Suppressor macrophage (primary cell): ENCODE measurements at regions not wholly inside any gene's neighbourhood (a gene's known extent, or its start where the extent isn't known, plus 50 kb on each side); places are given as distances from the start of the nearest gene placed in this dataset.

Experiments
- DNase-seq, 4 experiments: peaks; one replicate each; pipeline ENCODE4 v3.0.0-alpha.2; 2020 to 2022

DNA sequence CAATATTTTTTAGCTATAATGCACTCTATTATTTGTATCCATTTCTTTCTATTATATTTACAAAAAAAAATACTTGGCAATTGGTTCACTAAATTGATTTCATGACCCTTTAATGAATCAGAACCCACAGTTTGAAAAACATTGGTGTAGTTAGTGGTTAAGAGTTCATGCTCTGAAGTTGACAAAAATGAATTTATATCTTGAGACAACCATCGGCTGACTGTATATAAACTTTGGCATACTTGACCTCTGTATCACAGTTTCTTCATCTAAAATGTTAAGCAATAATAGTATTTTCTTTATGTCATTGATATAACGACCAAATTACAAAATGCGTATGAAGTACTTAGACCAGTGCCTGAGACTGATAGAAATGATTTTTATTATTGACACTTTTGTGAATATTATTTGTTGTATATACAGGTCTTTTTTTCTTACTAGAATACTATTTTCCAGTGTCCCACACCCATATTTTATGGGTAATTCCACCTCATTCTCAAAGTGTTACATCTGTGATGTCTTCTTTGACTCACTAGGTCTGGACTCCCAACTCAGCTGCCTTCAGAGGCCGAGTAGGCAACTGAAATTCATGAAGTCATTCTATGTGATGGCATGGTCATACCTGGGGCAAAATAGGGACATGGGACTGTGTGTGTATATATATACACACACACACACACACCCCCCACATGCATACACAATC, 459.2 kb downstream of the RFPL4B start:
- no peak for DNase-seq

DNA sequence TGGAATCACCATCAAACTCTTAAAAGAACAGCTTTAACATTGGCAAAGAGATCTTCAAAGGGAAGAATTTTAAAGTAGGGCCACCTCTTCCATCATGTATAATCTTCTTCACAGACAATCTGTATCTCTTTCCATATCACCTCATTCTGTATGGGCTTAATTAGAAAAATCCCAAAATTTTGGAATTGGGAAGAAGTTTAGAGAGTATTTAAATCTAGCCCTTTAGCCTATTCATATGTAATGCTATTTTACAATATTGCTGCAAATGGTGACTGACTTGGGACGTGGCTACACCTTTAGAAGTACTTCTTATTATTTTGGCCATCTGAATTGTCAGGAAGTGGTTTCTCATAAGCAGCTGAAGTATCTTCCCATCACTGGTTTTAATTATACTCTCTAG, 474.3 kb downstream of the RFPL4B start:
- no peak for DNase-seq

DNA sequence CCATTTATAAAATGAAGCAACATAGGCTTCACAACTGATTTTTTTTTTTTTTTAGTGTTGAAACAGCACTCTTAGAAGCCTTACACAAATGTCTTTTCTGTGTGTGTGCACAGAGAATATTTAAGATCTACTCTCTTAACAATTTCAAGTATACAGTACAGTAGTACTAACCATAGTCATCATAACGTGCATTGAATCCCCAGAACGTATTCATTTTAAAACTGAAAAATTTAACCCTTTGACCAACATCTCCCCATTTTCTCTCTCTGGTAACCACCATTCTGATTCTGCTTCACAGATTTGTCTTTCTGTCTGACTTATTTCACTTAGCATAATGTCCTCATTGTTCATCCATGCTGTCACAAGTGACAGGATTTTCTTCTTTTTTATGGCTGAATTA, 475.6 kb downstream of the RFPL4B start:
- DNase-seq: no peak

DNA sequence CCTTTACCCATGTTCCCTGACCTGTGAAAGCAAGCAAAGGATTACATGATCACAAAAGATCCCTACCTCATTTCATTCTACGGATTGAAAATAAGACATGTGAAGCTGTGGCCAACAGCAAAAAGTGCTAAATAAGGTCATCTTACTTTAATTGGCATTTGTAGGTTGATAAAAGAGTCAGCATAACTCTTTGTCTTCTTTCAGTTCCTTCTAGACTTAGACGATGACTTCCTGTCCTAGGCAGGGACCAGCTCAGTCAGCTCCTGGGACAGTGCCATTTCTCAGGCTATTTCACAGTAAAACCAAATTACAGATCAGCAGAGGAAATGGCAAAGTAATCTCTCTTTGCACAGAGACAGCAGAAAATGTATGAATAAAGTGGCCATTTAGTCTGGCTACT, 480.7 kb downstream of the RFPL4B start:
- peak; percentile 56 to 83 (median 70) for DNase-seq

DNA sequence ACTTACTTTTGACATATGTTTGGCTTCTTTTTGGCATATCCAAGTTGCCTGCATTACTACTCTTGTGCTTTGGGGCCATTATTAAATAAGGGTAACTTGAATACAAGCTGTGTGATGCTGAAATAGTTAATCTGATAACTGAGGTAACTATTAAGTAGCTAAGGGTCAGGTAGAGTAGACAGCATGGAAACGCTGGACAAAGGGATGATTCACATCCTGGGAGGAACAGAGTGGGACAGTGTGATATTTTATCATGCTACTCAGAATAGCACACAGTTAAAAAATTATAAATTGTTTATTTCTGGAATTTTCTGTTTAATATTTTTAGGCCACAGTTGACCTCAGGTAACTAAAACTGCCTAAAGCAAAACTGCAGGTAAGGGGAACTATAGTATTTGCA, 483.9 kb downstream of the RFPL4B start:
- no peak for DNase-seq

DNA sequence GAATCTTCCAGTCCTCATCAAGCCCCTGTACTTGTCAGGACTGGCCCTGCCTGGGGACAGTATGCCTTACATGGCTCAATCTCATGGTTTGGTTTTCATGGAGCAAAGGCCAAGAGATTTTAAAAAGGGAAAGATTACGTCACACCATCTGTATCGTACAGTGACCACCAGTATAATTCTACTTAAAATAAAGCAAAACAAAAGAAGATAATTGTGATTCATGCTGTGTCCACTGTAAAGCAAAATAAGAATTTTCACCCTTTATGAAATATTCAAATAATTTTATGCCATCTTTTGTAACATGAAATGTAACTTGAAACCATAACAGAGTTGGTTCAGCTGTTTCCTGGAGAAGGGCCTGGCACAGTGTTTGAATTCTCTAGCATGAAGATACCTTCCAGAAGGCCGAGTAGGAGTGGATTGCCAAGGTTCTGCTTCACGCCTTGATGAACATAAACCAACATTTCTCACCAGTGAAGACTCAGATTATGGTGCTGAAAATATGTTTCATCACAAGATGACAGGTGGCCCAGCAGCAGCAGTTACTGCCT, 486.5 kb downstream of the RFPL4B start:
- DNase-seq: no peak

DNA sequence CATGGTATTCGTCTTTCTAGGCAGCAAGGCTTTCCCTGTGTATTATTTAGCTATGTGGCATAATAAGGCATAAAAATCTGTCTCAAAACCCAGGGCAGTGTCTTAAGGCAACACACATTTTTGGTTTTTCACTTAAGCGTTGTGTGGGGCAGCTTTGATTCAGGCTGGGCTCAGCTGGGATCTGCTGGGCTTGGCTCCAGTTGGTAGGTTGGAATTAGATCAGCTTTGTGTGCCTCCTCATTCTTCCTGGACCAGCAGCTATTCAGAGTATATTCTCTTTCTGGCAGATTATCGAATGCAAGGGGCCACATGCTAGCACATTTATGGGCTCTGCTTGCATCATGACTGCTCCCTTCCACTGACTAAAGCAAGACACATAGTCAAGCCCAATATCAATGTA, 487.9 kb downstream of the RFPL4B start:
- DNase-seq: no peak

DNA sequence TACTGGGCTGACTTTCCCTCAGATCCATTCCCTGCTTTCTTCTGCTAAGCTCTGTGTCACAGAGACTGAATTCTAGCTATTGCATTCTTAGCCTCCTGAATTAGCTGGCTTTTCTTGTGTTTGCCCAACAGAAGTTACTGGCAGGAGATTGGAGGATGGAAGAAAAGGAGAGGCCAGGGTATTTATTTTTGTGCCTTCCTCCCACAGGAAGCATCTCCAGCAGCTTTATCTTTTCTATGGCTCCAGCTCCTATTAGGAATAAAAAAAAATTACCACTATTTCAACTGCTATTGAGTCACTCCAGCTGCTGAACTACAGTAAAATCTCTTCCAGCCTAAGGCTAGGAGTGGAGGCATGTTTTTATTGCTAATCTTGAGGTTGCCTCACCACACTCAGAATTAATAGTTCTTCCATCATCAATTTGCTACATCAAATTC, 492.4 kb downstream of the RFPL4B start:
- no peak for DNase-seq

DNA sequence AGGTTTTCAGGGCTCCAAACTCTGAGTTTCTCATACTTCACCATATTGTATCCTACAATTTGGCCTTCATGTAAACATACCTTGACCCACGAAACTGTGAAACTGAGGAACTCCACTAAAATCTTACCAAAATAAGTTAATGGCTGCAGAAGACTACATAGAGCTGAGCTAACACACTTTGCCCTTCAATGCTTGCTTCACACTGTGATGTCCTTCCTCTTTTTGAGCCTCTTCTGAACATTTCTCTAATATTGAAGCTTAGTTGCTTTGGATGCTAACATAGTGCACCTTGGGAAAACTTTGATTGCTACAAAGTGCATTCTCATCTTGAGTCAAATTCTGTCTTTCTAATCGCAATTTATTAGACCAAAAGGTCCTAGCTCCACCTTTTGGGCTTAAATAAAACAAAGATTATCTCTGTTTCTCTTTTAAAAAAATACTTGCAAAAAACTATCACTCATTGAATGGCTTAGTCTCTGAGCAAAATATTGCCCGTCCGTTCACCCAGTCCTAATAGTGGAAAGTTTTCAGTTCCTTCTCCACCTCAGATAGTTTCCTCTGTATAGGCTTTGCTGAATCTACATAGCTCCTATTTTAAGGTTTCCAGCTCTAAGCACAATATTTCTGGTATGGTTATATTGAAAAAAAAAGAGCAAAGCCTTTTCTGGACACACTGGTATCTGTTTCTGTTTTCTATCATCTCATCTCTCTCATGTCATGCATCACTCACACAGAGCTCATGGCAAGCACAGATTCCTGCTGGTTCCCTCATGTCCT, 494.6 kb downstream of the RFPL4B start:
- peak in 2 of 4 experiments; percentile 2 to 29 for DNase-seq

DNA sequence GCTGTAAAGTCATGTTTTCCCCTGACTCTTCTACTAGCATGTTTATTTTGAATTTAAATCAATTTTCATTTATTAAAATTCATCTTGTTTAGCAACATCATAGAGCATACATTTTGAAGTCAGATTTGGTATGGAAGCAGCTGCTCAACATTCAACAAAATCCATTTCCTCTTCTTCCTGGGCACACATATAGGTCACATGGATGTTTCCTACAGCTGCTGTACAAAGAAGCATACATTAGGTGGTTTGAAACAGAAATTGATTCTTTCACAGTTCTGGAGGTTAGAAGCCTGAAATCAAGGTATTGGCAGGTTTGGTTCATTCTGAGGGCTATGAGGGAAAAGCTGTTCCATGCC, 495.2 kb downstream of the RFPL4B start:
- no peak for DNase-seq

DNA sequence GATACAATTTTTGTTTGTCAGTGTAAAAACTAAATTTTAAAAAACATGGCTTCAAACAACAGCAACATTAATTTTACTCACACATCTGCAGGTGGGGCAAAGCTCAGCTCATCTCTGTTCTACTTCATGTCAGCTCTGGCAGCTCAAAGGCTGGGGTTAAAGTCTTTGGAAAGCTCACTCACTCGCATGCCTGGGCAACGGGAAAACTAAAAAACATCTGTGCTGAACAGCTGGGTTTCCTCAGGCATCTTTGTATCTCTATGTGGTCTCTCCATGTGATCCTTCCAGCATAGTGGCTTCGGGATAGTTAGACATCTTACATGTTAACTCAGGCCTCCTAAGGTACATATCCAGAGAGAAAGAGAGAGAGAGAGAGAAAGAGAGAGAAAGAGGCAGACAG, 499.6 kb downstream of the RFPL4B start:
- DNase-seq: no peak

DNA sequence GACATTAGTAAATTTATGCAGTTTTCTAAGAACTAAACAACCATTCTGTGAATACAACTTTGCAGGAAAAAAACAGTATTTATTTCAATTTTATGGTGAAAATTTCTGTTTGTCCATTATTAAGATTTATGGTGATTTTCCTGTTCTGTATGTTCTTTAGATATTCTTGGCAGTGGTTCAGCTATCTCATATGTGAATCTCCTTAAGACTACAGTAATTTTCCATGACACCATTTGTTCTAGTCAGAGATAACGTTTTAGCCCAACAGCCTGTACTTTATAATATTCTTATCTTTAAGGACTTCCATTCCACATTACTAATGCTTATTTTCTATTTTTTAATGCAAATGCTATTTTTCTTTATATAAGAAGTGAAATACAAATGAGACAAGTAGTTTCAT, 504.0 kb downstream of the RFPL4B start:
- no peak for DNase-seq

DNA sequence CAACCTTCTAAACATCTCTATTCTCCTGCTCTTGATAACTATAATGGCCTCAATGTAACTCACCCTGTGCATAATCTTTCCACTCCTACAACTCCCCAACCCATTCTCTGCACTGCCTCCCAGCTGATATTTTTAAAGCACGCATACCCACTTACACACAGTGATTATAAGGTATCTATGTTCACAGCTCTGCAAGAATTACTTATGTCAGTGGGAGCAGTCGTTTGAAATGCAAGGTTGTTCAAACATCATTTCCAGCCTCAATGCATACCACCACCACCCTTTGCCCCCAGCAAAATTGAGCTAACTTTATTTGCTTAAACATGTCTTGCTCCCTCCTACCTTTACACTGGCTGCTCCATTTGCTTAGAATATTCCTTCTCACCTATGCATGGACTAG, 506.0 kb downstream of the RFPL4B start:
- no peak for DNase-seq

DNA sequence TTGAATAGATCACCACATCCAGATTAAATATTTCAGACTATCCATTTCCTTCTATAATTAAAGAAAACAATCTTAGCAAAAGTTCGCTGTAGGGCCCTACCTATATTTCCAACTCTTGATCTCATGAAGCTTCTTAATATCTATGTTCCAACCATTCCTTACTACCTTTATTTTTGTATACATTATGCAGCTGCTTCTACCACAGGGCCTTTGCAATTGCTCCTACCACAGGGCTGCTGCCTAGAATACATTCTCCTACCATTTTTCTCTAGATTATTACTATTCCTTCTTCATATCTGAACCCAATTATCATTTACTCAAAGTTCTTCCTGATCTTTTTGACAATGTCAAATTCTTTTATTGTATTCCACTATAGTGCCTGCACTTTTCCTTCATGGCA, 516.6 kb downstream of the RFPL4B start:
- DNase-seq: no peak

DNA sequence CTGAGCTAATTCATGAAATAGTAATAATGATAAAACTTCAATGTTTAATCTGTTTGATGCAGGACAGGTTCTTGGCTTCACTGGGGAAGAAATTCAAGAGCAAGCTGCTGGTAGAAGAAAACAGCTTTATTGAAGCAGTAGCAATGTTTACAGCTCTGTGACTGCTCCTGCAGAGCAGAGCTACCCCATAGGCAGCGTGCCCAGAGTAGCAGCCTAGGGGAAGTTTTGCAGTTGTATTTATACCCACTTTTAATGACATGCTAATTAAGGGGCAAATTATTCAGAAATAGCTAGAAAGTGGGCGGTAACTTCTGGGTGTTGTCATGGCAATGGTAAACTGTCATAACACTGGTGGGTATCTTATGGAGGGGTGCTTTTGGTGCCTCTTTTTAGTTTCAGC, 518.0 kb downstream of the RFPL4B start:
- DNase-seq: no peak

DNA sequence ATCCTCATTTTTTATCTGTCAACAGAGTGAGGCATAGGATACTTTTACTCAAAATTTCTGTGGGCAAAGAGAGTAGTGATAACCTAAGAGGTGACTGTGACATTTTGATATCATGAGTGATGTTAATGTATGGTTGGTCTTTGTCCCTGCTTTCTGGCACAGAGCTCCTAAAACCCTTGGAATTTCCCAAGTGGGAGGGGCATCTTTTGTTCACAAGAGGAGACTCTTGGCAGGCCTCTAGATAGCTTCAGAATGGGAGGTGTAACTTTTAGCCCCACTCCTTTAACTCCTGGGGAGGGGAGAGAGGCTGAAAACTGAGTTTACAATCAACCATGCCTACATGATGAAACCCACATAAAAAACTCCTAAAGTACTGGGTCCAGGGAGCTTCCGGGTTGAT, 527.8 kb downstream of the RFPL4B start:
- DNase-seq: no peak

DNA sequence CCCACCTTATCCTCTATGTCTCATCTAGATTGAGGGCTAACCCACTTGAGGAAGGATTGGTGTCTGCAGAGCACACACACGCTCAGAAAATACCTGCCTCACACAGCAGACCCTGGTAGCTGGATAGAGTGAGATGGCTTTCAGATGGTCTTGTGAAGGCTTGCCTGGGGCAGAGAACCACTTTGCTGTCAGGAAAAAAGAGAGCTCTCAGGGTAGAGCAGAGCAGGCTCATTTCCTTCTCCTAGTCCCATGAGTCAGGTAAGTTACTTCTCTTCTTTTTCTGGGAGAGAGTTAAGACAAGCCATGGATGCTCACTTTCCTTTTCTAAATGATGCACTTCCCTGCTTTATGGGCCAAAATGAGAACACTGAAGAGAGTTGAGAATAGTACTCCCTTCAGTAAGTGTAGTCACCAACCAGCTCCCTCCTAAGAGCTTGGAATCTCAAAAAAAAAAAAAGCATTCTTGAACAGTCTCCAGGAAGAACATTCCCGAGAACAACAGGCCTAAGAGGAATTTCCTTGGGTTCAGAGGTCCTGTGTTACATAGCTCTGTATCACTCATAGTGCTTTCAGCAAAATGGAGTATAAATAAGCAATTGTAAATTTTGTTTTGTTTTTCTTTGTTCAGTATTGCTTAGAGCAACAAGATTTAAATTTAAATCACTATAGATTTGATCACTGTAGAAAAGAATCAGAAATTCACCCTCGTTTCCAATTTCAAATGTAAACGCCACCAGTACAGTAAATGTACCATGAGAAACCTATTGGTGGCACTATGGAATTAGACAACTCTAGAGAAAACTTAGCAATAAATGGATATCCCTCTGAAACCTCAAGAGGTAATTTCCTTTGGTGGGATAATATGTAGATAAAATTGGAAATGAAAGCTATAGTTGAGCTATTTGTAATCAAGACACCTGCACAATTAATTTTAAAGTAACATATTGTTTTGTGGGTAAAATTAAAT, 530.3 kb downstream of the RFPL4B start:
- no peak for DNase-seq

DNA sequence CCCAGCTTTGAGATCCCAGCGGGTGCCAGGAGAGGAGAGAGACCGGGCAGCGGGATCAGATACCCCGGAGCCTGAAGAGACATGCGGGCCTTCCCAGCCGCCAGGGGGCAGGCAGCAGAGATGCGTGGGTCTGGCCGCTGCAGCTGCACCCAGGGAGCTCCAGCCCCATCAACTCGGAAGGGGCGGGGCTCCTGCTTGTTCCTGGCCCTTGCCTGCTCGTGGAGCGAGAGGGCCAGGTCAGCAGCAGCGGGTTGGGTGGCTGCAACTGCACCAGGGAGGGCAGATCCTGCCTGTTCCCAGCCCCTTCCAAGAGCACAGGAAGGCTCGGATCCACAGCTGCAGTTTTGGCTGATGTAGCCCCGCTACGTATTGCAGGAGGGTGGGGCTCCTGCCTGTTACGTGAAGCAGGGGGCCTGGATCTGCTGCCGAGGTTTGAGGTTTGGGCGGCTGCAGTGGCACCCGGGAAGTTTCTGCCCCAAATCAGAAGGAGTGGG, 532.8 kb downstream of the RFPL4B start:
- DNase-seq: peak in 1 of 4 experiments; percentile 47

DNA sequence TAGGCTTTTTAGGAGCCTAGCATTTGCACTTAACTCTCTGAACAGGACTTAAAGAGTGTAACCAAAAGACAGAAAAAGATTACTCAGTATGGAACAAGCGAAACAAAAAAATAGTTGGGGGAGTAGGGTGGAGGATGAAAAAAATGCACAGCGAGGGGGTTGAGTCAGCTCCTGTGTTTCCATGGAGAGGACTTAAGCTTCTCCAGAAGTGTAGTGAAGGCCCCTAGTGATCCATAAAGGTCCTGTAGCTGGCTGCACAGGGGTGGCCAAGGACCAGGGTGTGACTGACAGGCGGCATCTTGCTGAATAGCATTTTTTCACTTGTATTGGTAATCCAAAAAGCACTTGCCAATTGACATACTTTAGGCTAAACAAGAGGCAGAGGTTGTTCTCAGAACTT, 533.9 kb downstream of the RFPL4B start:
- DNase-seq: no peak

DNA sequence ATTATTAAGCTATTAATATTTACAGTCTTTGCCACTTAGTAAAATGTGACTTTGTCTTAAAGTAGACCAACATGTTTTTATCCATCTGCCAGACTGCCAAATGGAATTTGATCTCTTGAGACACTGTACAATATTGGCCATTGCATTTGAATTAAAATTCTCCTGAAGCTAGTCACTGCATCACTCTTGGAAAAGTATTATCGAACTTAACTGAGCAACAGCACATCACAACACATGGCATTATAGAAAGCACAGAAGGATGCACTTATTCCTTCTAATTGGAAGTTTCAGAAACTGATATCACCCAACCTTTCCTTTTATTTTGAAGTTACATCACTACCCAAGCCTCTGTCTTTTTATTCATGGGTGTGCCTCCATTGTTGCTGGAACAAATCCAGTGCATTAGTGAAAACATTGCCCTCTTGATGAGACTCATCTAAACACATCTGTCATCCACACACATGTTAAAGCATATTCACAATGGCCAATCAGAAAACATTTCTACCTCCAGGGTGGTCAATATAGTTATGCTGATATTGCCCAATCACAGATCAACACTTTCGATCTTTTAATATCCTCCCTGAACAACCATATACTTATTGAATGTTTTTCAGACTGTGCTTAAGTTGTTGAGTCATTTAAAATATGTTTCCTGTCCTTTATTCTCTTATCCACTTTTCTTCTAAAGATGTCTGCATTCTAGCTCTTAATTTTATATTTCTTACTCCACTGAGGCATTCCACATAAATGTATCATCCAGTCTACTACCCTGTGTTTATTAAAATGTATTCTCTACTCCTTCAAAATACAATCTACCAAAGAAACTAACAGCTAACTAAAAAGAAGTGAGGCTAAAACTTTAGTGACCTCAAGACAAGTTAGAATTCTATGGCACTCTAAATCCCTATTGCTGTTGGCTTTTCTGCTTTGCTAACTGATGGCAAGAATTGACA, 535.0 kb downstream of the RFPL4B start:
- no peak for DNase-seq

DNA sequence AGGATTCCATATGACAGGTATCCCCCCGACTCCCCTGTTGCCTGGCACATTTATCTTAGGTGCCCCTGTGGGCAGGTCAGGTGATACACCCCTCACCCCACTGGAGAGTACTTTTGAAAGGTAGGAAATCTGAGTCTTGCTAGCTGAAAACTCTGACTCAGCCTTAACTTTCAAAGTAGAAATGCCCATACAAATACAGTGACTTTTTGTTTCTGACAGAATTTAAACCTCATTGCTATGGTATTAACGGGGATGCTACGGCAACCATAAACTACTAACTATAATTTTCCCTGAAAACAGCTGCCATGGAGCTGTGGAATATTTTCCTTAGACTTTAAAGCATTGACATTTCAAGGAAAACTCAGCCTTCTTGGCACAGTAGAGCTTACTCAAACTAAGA, 536.0 kb downstream of the RFPL4B start:
- DNase-seq: no peak

DNA sequence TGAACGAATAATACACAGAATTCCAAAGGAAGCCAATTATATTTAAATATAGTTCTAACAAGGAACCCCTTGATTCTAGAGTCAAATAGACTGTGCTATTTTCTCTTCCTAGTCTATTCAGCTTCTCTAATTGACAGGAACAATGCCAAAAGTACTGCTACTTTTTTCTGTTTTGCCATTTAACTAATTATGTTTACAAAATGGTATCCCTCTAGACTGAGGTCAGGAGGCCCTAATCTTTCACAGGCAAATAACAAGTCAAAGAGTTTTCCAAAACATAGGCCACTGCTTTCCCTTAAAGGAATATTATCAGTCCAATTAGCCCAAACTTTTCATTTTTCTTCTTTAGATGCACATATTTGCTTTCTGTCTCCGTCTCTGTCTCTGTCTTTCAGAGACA, 539.3 kb downstream of the RFPL4B start:
- no peak for DNase-seq
